Lower leg skin (tissue), 4 donors: ENCODE measurements at regions not wholly inside any gene's neighbourhood (a gene's known extent, or its start where the extent isn't known, plus 50 kb on each side); places are given as distances from the start of the nearest gene placed in this dataset.

Experiments used
- DNase-seq, 2 donors: peaks; one replicate each; pipeline ENCODE4 v3.0.0-alpha.2; 2019; ENCODE audit warnings: low spot score in 2 of 2
- H3K4me3 ChIP-seq: fragments of 200-600 bp; sonication (generic); 2 replicates; pipeline ENCODE4 v1.5.1; 2017; ENCODE audit warnings: mild to moderate bottlenecking, low read depth; ENCODE audit not compliant: poor library complexity, severe bottlenecking
- CTCF ChIP-seq, 3 donors: fragments of 450-650 bp; IDR thresholded peaks; one replicate each; pipeline ENCODE4 v1.5.1; 2016; ENCODE audit warnings: antibody characterized with exemption in 3 of 3, mild to moderate bottlenecking in 3 of 3, moderate library complexity in 2 of 3
- POLR2A ChIP-seq, 2 donors: fragments of 450-650 bp; IDR thresholded peaks; one replicate each; pipeline ENCODE4 v1.6.1; 2016 to 2017; ENCODE audit warnings: antibody characterized with exemption in 2 of 2, mild to moderate bottlenecking in 1 of 2, moderate library complexity in 1 of 2
- WGBS, 2 donors: methylation state at CpG; one replicate each; pipeline ENCODE4 v1.1.5; 2018; 5-methylcytosine and 5-hydroxymethylcytosine counted together
- intact Hi-C: fragments of 100-400 bp; cut with DNase I; formaldehyde crosslinking; loops from one replicate; pipeline ENCODE4 v1.15.0; 2023; ENCODE audit warnings: low total_unique reads

GRCh38 chr1:38741341-38741740 is 118.2 kb downstream of the RRAGC start:
- no peak overlapping the region for H3K4me3 ChIP-seq
- TF ChIP-seq CTCF (IDR thresholded peaks at IDR 0.05) = no peak
- TF ChIP-seq POLR2A (IDR thresholded peaks at IDR 0.05) = no peak
- intact Hi-C loops = no loop called here
- WGBS, 2 donors = 60 to 66% methylated on average over 9 of the region's 9 CpGs
- no peak for DNase-seq

GRCh38 chr1:38740487-38740886 is 119.1 kb downstream of the RRAGC start:
- TF ChIP-seq CTCF (IDR thresholded peaks at IDR 0.05) = no peak
- no peak for TF ChIP-seq POLR2A (IDR thresholded peaks at IDR 0.05)
- intact Hi-C loops = no loop called here
- H3K4me3 ChIP-seq = no peak overlapping the region
- 45 to 48% methylated on average over 6 of the region's 6 CpGs for WGBS, 2 donors
- DNase-seq = no peak

- TF ChIP-seq CTCF (IDR thresholded peaks at IDR 0.05) = no peak
- no peak for TF ChIP-seq POLR2A (IDR thresholded peaks at IDR 0.05)
- intact Hi-C loops = no loop called here
- DNase-seq = peak in 1 of 2 donors; percentile 56
- H3K4me3 ChIP-seq = no peak overlapping the region
- WGBS, 2 donors = 73 to 80% methylated on average over 6 of the region's 6 CpGs
Measured at GRCh38 chr1:38738207-38738606, 121.4 kb downstream of the RRAGC start.

- intact Hi-C loops = no loop called here
Measured at GRCh38 chr1:38736399-38736798, 123.2 kb downstream of the RRAGC start.

GRCh38 chr1:38735651-38736161 is 123.9 kb downstream of the RRAGC start:
- DNase-seq = no peak
- no peak for TF ChIP-seq CTCF (IDR thresholded peaks at IDR 0.05)
- no peak for TF ChIP-seq POLR2A (IDR thresholded peaks at IDR 0.05)
- no peak overlapping the region for H3K4me3 ChIP-seq
- WGBS, 2 donors = 79 to 82% methylated on average over 6 of the region's 6 CpGs
- intact Hi-C loops = no loop called here

More at GRCh38 chr1:38736399-38736798, 123.2 kb downstream of the RRAGC start:
- peak in 1 of 2 donors; percentile 32 for DNase-seq
- TF ChIP-seq POLR2A (IDR thresholded peaks at IDR 0.05) (no peak), CTCF (IDR thresholded peaks at IDR 0.05) (no peak)
- 91 to 100% methylated on average over 1 of the region's 1 CpG for WGBS, 2 donors
- no peak overlapping the region for H3K4me3 ChIP-seq

GRCh38 chr1:38733761-38734160 is 125.8 kb downstream of the RRAGC start:
- WGBS, 2 donors = 45 to 58% methylated on average over 3 of the region's 3 CpGs
- TF ChIP-seq POLR2A (IDR thresholded peaks at IDR 0.05) = no peak
- no peak for TF ChIP-seq CTCF (IDR thresholded peaks at IDR 0.05)
- no peak overlapping the region for H3K4me3 ChIP-seq
- DNase-seq = no peak
- intact Hi-C loops = no loop called here
